Testis (tissue), 2 donors: ENCODE measurements at regions not wholly inside any gene's neighbourhood (a gene's known extent, or its start where the extent isn't known, plus 50 kb on each side); places are given as distances from the start of the nearest gene placed in this dataset.

Experiments used
- DNase-seq: peaks from one replicate; pipeline ENCODE4 v3.0.0-alpha.2; 2019
- H3K27ac ChIP-seq, 2 donors: fragments of 200-600 bp; sonication (generic); one replicate each; pipeline ENCODE4 v1.5.1; 2019
- H3K27me3 ChIP-seq: fragments of 200-600 bp; sonication (generic); one replicate; pipeline ENCODE4 v1.5.1; 2019
- H3K36me3 ChIP-seq: fragments of 200-600 bp; sonication (generic); one replicate; pipeline ENCODE4 v1.5.1; 2017; ENCODE audit warnings: low read depth; ENCODE audit errors: missing control alignments
- H3K4me1 ChIP-seq: fragments of 200-600 bp; sonication (generic); one replicate; pipeline ENCODE4 v1.5.1; 2019
- H3K4me3 ChIP-seq, 2 donors: fragments of 200-600 bp; sonication (generic); one replicate each; pipeline ENCODE4 v1.5.1; 2017 to 2019
- H3K9me3 ChIP-seq: fragments of 200-600 bp; sonication (generic); one replicate; pipeline ENCODE4 v1.5.1; 2017
- POLR2A ChIP-seq: fragments of 450-650 bp; IDR thresholded peaks from one replicate; pipeline ENCODE4 v1.6.1; 2017; ENCODE audit warnings: antibody characterized with exemption, mild to moderate bottlenecking, moderate library complexity
- WGBS, 2 donors: methylation state at CpG; one replicate each; pipeline ENCODE4 v1.1.5; 2018; 5-methylcytosine and 5-hydroxymethylcytosine counted together
- intact Hi-C: fragments of 100-400 bp; cut with DNase I; formaldehyde crosslinking; loops from one replicate; pipeline ENCODE4 v1.15.1; 2023; ENCODE audit warnings: low total_unique reads
- TF ChIP-seq, protein P1 (sequence below), 3 experiments: fragments of 450-650 bp in 2 of 3; fragments of 200-600 bp in 1 of 3; sonication (generic) in 1 of 3; IDR thresholded peaks; one replicate each; pipeline ENCODE4 v1.5.1; 2016 to 2019; ENCODE audit warnings: antibody characterized with exemption in 3 of 3, mild to moderate bottlenecking in 2 of 3, moderate library complexity in 1 of 3

DNA sequence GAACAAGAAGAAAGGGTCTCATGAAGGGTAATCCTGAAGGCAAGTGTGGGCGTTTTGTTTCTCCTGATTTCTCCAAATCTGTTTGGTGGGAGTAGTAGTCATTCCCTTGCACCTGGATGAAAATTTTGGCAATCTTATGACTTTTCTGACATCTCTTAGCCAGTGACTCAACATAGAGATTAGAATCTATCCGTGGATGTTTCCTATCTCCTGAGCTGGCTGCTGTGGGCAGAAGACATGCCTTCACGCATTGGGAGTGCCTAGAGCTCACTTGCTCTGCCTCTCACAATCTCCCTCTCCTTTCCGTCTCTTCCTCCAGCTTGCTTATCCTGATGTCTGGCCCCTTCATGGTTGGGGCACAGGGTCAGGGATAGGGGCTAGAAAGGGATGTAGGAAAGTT lies 174.2 kb upstream of the NFIA start:
- intact Hi-C loops: no loop called here
- no peak overlapping the region for H3K4me3 ChIP-seq
- TF ChIP-seq, protein P1, sequence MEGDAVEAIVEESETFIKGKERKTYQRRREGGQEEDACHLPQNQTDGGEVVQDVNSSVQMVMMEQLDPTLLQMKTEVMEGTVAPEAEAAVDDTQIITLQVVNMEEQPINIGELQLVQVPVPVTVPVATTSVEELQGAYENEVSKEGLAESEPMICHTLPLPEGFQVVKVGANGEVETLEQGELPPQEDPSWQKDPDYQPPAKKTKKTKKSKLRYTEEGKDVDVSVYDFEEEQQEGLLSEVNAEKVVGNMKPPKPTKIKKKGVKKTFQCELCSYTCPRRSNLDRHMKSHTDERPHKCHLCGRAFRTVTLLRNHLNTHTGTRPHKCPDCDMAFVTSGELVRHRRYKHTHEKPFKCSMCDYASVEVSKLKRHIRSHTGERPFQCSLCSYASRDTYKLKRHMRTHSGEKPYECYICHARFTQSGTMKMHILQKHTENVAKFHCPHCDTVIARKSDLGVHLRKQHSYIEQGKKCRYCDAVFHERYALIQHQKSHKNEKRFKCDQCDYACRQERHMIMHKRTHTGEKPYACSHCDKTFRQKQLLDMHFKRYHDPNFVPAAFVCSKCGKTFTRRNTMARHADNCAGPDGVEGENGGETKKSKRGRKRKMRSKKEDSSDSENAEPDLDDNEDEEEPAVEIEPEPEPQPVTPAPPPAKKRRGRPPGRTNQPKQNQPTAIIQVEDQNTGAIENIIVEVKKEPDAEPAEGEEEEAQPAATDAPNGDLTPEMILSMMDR (IDR thresholded peaks at IDR 0.05): no peak
- TF ChIP-seq POLR2A: no peak
- H3K36me3 ChIP-seq: no peaks in the 10 kb centered on the region
- no peak overlapping the region for H3K27ac ChIP-seq
- H3K9me3 ChIP-seq: no peaks in the 10 kb centered on the region
- WGBS, 2 donors: 66 to 80% methylated on average over 4 of the region's 4 CpGs
- H3K4me1 ChIP-seq: peaks cover 4% of the 10 kb centered on the region
- DNase-seq: no peak
- H3K27me3 ChIP-seq: no peaks in the 10 kb centered on the region

DNA sequence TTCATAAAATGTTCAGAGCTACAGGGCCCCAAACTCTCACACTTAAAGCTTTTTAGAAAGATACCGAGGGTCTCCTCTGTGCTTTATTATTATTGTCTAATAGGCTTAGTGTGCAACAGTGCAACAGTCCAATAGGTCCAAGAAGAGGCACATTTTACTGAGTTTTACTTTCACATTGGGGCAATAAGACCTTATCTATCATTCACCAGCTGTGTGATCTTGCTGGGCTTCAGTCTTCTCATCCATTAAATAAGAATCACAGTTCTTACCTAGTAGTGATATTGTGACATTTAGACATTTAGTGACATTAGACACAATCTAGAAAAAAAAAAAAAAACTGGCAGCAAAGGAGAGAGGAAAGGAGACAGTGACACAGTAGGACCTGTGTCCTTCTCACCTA lies 175.8 kb upstream of the NFIA start:
- no peaks in the 10 kb centered on the region for H3K27me3 ChIP-seq
- H3K4me1 ChIP-seq: peaks cover 4% of the 10 kb centered on the region
- H3K4me3 ChIP-seq: no peak overlapping the region
- intact Hi-C loops: no loop called here
- no peaks in the 10 kb centered on the region for H3K9me3 ChIP-seq
- no peak for TF ChIP-seq POLR2A
- TF ChIP-seq, protein P1 (IDR thresholded peaks at IDR 0.05): no peak
- WGBS, 2 donors: 93 to 96% methylated on average over 1 of the region's 1 CpG
- H3K36me3 ChIP-seq: no peaks in the 10 kb centered on the region
- no peak overlapping the region for H3K27ac ChIP-seq
- no peak for DNase-seq

DNA sequence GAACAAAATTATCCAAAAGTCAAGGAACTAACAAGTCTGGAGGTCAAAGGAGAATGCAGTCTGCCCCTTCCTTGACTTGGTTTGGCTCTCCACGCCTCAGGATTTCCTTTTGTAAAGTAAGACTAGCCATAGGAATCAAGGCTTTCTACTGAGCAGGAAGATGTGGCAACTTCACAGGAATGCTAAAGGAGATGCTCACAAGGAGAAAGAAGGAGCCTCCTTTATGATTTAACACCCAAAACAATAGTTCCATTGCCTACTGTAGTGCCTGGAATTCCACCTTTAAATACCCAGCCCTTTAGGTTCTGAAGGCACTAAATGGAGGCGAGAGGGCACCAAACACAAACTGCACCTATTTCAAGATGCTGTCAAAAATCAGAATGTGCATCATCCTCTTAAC lies 176.3 kb upstream of the NFIA start:
- H3K27ac ChIP-seq: no peak overlapping the region
- whole genome bisulfite sequencing, 2 donors: 86 to 91% methylated on average over 2 of the region's 2 CpGs
- H3K9me3 ChIP-seq: no peaks in the 10 kb centered on the region
- H3K4me3 ChIP-seq: no peak overlapping the region
- DNase-seq: no peak
- no peaks in the 10 kb centered on the region for H3K27me3 ChIP-seq
- H3K4me1 ChIP-seq: peaks cover 4% of the 10 kb centered on the region
- TF ChIP-seq, protein P1 (IDR thresholded peaks at IDR 0.05): no peak
- TF ChIP-seq POLR2A: no peak
- intact Hi-C loops: no loop called here
- H3K36me3 ChIP-seq: no peaks in the 10 kb centered on the region

DNA sequence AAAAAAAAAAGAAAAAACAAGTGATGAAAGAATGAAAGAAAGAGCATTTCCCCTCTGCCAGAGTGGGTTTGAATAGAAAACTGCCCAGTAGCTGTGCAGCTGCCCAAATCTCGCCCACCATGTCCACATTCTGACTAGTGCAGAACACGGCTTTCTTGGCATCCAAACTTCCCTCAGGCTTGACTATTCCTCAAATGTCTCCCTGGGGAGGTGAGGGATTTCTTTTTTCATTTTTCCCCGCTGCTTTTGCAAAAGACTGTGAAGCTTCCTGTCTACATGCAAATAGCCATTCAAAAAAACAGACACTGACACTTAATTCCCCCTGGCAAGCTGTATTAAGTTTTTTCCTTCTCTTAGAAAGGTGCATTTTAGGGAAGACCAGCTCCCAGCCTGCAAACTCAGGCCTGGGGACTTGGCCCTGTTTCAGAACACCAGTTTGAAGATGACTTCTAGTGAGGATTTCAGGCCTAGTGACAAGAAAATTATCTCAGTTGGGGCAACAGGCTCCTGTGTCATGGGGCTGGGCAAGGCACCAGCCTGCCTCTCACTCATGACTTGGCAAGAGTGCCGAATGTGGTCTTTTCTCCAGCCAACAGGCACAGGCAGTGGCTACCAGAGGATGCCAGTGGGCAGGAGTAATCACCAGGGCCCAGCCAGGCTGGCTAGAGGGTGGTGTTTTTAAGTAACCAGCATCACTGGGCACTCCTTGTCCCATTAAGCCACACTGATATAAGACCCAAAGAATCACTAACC lies 178.1 kb upstream of the NFIA start:
- Histone ChIP-seq H3K9me3 (no peaks in the 10 kb centered on the region), H3K36me3 (no peaks in the 10 kb centered on the region), H3K27me3 (no peaks in the 10 kb centered on the region), H3K4me1 (peaks cover 4% of the 10 kb centered on the region), H3K4me3 (no peak overlapping the region), H3K27ac (no peak overlapping the region)
- DNase-seq: no peak
- no peak for TF ChIP-seq POLR2A
- TF ChIP-seq, protein P1 (IDR thresholded peaks at IDR 0.05): no peak
- intact Hi-C loops: no loop called here
- WGBS, 2 donors: 48 to 59% methylated on average over 3 to 4 of the region's 4 CpGs

DNA sequence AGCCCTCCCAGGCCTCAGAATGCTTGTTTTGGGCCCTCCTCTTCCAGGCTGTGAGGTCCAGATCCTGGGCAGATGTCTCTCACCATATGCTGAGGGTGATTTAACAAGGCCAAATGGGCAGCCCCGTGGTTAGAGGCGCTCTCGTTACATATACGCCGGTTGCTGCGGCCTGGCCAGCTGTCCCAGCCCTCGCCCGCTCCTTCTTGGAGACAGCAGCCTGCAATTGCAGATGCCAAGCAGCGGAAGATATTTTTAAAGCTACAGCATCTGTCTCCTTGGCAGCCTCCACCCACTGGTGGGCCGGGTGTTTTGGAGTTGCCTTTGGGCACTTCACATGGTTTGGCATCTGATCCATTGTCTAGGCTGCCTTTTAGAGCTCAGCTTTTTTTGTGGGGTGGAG lies 178.8 kb upstream of the NFIA start:
- no peak for DNase-seq
- Histone ChIP-seq H3K36me3 (no peaks in the 10 kb centered on the region), H3K4me3 (no peak overlapping the region), H3K4me1 (peaks cover 4% of the 10 kb centered on the region), H3K9me3 (no peaks in the 10 kb centered on the region), H3K27ac (no peak overlapping the region), H3K27me3 (no peaks in the 10 kb centered on the region)
- WGBS, 2 donors: 49 to 60% methylated on average over 10 of the region's 10 CpGs
- TF ChIP-seq, protein P1 (IDR thresholded peaks at IDR 0.05): no peak
- TF ChIP-seq POLR2A: no peak
- intact Hi-C loops: no loop called here
